ENCODE measurements at regions not wholly inside any gene's neighbourhood (a gene's known extent, or its start where the extent isn't known, plus 50 kb on each side); places are given as distances from the start of the nearest gene placed in this dataset.
"Not testable (repeated sequence)": the region's sequence is repeated elsewhere in the genome, so short reads cannot be mapped to it uniquely, and the experiment has no call there.

- DNase-seq = not testable (repeated sequence)
Observed at GRCh38 chr2:220823590-220823989, 748.5 kb downstream of the EPHA4 start.

DNA sequence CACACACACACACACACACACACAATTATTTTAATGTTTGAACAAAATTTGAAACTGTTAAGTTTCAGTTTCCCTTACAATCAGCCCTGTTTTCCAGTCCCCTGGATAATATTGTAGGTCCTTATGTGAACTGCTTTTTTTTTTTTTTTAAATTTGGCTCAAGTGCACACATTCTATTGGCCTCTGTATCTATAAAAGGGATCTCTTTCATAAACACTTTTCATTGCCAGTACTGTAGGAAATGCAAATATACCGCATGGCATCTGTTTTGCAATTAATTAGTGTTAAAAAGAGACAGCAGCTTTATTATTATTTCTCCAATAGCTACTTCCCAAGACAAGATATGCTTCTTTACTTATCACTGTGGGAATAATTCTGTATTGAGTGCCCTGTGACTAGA is 738.7 kb downstream of the EPHA4 start:
- DNase-seq = no peak

GRCh38 chr2:220835583-220835982 is 736.5 kb downstream of the EPHA4 start:
- no peak for DNase-seq

DNA sequence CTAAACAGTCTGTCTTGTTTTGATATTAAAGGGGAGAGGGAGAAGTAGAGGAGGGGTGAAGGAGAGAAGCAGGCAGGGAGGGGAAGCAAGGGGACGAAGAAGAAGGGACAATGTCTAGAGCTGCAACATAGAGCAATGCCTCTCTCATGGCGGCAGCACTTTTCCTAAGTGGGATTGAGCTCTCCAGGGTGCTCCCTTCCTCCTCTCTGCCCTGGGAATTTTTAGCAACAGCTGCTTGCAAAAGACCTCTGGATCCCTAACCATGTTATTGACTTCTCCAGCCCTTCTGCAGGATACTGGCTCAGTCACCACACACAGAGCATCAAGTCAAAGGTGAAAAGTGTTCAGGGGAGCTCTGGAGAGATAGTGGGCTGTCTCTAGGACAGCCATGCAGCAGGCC is 734.9 kb downstream of the EPHA4 start:
- no peak for DNase-seq

DNA sequence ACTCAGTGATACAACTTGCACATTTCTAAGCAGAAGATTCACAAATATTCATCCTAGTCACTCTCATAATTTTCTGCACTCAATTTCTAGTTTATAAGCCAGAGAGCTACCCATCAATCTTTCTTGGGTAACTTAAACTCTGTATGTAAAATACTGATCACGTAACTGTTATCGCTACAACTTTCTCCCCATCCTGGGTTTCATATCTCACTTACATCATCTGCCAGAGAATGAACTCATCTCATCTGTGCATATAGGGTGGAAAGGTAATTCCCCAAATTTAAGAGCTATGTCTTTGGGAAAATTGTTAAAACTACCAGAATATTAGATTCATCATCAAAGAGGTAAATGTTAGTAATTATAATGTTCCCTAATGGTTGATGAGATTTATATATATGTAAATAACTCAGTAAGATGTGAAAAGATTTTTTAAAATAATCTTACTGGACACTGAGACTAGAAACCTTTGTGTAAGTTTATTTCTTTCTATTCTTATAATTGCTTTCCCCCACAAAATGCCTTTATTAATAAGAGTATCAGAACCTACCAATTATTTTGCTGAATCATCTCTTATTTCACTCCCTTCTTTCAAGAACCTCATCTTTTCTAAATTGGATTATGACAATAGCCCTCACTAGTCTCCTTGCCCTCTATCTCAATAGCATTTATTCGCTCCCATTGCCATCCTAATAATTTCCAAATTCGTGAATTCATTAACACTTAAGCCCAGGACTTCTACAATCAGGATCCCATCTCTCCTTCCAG is 729.0 kb downstream of the EPHA4 start:
- DNase-seq = no peak

DNA sequence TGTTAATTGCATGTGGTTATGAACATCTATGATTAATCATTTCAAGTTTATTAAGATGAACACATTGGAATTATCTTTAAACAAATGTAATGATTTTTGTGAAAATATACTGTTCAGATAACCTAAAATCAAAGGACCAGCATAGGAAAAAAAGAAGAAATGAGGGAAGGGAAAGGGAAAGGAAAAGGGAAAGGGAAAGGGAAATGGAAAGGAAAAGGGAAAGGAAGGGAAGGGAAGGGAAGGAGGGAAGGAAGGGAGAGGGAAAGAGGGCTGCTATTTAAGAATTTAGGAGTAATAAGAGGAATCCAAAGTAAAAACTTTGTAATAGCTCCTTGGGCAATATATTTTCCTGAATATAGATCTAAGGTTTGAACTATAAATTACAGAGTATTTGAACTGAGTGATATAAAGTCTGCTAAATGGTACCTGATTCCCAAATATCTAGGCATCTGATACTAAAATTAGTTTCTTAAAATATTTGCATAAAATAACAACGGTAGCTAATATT is 726.3 kb downstream of the EPHA4 start:
- DNase-seq = no peak

GRCh38 chr2:220847006-220847405 is 725.1 kb downstream of the EPHA4 start:
- no peak for DNase-seq

DNA sequence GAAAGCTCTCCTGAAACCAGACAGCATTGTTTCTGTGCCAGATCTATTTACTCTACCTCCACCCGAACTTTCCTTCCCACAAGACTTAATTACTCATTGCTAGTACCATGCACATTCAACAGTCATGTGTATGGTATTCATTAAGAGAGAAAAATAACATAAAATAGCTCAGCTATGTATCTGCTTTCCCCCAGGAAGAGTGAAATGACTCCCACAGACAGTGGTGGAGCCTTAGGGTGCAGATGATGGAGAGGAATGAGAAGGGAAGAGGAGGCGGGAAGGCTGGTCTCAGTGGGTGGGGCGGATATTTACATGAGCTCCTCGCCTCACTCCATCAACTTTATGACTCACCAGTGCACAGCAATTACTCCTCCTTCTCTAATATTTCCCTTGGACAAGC is 724.5 kb downstream of the EPHA4 start:
- no peak for DNase-seq

DNA sequence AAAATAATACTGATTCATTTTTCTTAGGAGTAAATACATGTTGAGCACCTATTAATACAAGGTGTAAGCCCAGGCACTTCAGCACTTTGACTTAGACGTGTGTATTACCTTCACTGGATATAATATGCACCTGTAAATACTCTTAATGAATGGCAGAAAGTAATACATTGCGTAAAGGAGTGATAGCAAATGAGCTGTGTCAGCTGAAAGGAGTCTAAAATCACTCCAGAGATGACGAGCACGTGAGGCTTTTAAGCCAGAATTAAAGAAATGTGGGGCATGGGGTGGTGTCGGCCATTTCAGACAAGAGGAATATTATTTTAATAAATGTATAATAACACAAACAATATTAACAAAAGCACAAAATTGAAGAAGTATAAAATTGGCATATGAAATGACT is 722.7 kb downstream of the EPHA4 start:
- no peak for DNase-seq

DNA sequence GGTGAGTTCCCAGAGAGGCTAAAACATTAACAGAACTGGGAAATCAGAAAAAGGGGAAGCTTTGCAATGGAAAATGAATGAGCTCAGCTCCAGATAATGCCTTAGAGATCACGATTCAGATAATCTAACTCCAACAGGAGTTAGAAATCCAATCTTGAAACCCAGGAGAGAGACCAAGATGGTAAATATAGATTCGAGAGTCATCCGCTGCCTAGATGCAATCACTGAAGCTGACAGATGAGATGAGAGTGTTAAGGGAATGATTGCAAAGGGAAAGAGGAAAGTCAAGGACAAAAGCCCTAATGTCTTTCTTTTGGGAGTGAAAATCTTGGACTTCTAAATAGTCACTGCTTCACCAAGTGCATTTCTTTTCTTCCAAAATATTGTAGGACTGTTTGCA is 722.0 kb downstream of the EPHA4 start:
- no peak for DNase-seq

DNA sequence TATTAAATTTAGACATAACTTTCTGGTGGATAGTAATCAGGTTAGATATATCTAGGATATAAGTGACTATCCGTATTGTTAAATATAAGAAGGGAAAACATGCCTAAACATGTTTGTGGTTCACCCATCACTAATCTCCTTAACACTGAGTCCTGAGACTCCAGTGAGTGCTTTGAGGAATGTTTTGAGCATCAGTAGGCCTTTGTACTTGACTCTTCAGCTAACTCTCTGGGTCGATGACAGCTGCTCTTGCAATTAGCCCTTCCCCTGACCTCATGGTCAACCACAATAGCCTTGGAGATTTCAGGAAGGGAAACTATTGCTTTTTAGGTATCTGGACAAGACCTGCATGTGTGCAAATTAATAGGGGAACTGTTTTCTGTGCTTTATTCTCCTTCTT is 716.8 kb downstream of the EPHA4 start:
- no peak for DNase-seq

DNA sequence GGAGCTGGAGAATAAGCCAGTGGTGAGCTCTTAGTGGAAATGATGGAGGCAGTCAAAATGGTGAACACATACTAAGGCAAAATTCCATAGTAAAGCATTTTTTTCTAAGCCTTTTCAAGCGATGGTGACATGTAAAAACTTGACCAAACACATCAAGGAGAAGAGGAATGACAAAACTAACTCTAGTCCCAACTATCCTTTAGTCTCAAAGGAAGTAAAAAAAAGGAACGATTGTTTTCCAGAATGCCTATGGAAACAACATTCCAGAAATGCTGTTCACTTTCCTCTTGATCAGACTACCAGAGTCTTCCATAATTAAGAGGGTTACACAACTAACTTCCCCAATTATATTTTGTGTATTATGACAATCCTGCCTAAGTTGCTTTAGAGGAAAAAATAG is 715.6 kb downstream of the EPHA4 start:
- DNase-seq = no peak

- DNase-seq = no peak
Observed at GRCh38 chr2:220857368-220857767, 714.7 kb downstream of the EPHA4 start.

DNA sequence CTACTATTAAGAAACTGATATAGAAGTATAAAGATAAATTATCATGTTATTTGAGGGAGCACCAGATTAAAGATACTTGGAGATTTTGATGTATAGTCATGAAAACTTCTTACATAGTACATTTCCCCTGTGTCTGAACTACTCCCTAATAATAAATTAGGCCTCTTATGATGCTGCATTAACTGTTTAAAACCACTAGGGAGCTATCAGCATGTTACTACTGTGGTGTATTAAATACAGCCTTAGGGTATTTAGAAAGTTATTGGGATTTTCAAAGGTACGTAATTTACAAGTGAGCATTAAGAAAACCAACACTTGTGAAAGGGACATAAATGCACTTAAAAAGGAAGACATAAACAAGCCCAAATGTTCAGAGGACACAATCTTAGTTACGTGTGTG is 714.0 kb downstream of the EPHA4 start:
- no peak for DNase-seq

GRCh38 chr2:220871909-220872308 is 700.2 kb downstream of the EPHA4 start:
- no peak for DNase-seq

DNA sequence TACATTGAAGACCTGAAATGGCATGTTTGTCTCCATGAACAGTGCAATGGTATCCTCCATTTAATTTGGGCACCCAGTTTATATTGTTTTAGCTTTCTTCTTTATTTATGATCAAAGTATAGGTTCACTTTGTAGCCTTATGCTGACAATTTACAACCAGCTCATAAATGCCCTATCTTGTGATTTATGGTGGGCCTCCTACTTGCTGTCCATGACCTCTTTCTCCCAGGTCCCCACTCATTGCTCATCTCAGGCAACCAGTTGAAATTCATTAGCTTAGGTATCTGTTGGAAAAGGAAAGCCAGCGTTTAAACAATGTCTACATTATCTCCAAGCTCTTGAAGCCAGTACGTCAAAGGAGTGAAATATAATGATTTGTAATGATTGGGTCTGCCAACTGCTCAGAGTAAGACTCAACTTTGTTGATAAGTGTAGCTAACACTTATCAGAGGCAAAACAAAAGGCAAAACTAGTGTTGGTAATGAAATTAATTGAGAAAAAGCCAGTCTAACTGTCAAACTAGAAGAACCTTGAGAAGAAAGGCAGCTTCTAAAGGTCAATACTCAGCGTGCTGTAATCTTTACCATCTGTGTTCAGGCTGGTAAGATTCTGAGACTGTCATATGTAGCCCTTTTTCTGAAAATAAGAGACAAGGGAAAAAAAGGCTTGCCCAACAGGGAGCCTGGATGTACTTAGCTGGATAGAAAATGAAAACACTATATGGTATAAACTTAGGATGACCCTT is 695.9 kb downstream of the EPHA4 start:
- no peak for DNase-seq

DNA sequence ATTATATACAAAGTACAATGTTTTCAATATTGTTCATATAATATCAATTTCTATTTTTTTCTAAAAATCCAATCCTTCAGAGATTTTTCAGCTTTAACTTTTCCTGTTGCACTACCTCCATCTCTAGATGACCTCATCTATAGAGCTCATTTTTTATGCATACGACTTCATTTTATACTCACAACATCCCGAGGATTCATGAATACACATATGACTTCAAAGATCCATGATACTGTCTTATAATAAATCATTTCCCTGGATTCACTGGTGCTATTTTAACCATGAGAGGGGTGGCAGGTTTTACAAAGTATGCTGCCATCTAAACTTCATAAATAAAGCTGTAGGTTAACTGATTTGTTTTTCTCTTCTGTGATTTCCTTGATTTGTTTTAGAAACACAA is 694.6 kb downstream of the EPHA4 start:
- DNase-seq = no peak

GRCh38 chr2:220877897-220878296 is 694.2 kb downstream of the EPHA4 start:
- no peak for DNase-seq

DNA sequence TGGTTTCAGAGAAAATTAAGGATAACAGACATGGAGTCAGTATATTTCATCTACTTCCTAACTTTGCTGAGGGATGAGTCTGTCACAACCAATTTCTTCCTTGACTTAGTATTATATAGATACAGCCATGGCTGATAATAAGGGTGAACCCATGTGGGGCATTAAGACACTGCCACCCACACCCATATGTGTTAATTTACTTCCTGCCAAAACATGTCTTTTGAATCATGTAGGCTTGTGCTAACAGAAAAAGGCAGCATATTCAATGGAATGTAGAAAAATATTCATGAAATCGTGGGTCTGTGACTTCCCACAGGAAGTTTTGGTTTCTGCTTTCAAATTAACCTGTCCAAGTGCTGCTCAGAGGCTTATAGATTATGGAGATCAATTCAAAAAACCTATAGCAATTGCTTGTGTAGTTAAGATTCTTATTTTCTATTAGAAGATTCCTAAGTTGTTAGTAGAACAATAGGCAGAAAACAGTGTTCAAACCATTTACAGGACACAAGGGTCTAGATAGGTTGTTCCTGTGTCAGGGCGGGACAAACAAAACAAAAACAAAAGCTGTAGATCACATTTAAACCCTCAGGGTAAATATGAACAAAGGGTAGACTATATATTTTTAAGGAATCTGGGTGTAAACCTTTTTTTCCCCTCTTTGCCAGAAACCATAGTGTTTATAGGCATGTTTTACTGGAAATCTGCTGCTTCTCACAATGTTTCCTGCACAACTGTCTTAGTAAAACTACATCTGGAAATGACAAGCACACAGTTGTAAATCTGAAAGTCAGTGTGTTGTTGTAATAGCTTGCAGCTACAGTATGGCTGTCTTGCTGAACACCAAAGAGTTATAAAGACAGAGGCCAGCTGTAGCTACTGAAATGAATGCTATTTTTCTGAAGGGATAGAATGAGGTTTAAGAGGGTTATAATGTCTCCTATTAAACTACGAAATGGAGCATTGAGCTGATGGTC is 691.2 kb downstream of the EPHA4 start:
- DNase-seq = no peak

- no peak for DNase-seq
Observed at GRCh38 chr2:220882507-220882906, 689.6 kb downstream of the EPHA4 start.

DNA sequence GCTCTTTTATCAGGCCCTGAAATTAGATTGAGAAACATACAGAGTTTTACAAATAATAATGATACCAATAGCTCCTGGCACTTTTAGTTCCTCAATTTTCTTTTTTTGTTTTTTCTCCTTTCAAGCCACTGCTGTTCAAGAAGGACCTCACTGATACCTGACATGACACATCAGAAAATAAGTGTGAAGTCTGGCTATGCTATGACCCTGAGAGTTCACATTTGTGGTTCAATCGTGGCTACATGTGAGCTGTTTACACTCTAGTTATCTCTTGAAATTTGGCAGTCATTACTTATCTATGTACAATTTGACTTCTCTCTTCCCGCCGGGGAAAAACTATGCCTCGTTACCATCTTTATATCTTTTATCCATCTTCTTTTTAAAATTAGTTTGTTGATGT is 686.5 kb downstream of the EPHA4 start:
- no peak for DNase-seq

DNA sequence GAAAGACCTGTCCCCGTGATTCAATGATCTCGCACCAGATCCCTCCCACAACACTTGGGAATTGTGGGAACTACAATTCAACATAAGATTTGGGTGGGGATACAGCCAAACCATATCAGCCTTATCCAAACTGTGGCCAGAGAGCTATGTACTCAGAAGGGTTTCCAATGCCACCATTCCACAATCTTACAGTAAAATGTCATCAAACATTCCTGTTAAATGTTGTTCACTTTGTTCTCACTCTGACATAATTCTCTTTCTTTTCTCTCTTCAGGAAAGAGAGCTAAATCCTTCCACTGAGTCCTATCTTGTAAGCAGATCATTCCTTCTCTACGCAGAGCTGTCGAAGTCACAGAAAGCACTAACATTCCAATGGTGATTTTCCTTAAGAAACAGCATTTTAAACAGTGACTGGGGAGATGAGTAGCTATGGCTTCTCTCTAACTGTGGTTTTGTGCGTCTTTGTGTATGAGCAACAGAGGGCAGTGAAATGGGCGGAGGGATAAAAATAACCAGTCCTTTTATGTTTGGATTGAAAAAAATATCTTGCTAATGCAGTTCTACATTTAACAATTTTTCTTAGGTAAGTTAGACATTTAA is 684.7 kb downstream of the EPHA4 start:
- no peak for DNase-seq

DNA sequence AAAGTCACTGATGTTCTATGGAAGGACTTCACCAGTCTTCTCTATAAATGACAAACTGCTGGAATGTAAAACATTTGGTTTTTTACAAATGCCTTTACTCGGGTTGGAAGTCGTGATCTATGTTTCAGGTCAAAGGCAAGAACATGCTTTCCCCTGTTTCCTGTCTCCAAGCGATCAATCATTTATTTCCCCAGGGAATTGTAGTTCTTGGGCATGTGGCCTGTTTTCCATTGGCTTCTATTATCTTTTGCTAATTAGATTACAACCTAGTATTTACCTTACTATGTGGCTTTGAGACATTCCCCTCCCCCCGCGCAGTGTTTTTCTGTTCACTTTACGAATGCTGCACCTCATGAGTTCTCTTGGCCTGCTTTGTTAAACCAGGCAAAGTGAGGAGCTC is 684.2 kb downstream of the EPHA4 start:
- no peak for DNase-seq

All from activated gamma-delta T cell treated with Interleukin-2 at 50 U/mL for 16 hours (primary cell).